Retinal pigment epithelial cell (primary cell): ENCODE measurements at regions not wholly inside any gene's neighbourhood (a gene's known extent, or its start where the extent isn't known, plus 50 kb on each side); places are given as distances from the start of the nearest gene placed in this dataset.

Experiments
- DNase-seq: peaks from one replicate; pipeline ENCODE4 v3.0.0-alpha.2; 2010; ENCODE audit warnings: low read depth
- H3K4me3 ChIP-seq: 2 replicates; pipeline ENCODE4 v1.5.1; 2011; ENCODE audit warnings: mild to moderate bottlenecking, low read length, control low read depth, moderate library complexity
- TF ChIP-seq, protein P1 (sequence below): conservative IDR thresholded peaks from 2 replicates; pipeline ENCODE4 v1.5.1; 2011; ENCODE audit warnings: low read depth, low read length, control low read depth, inconsistent platforms

DNA sequence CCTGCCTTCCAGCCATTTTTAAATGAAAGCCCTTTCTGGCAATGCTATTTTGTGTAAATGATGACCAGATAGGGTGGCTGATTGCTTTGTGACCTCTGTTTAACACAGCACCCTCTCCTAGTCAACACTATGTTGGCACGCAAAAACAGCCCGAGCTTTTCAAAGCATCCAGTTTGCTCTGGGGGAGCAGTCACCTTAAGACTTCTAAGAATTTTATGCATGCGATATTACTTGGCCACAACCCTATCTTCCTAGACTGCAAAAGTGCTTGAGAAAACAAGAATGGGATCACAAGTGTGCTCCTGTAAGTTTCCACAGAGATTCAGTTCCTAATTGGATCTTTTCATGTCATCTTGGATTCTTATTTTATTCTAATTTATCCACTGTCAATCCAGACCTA lies 294.1 kb downstream of the ATPSCKMT start:
- peak; percentile 86 for DNase-seq
- no peak overlapping the region for H3K4me3 ChIP-seq
- TF ChIP-seq, protein P1, sequence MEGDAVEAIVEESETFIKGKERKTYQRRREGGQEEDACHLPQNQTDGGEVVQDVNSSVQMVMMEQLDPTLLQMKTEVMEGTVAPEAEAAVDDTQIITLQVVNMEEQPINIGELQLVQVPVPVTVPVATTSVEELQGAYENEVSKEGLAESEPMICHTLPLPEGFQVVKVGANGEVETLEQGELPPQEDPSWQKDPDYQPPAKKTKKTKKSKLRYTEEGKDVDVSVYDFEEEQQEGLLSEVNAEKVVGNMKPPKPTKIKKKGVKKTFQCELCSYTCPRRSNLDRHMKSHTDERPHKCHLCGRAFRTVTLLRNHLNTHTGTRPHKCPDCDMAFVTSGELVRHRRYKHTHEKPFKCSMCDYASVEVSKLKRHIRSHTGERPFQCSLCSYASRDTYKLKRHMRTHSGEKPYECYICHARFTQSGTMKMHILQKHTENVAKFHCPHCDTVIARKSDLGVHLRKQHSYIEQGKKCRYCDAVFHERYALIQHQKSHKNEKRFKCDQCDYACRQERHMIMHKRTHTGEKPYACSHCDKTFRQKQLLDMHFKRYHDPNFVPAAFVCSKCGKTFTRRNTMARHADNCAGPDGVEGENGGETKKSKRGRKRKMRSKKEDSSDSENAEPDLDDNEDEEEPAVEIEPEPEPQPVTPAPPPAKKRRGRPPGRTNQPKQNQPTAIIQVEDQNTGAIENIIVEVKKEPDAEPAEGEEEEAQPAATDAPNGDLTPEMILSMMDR, result no peak

DNA sequence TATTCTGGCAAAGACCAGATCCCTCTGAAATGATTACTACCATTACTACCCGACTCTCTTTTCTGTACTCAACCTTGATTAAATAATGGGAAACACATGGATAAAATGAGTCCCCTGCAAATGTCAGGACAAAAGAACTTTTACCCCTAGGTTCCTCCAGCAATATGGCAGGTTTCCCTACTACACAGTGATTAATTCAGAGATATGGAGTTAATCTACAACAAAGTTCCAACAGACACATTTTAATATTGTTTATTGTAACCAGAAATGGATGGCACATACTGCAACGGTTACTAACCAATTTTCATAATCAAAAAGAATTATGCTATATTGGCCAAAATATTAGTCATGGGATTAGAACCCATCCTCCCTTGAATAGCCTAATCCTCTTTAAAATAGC lies 294.8 kb downstream of the ATPSCKMT start:
- DNase-seq, result peak; percentile 73
- TF ChIP-seq, protein P1, result no peak

DNA sequence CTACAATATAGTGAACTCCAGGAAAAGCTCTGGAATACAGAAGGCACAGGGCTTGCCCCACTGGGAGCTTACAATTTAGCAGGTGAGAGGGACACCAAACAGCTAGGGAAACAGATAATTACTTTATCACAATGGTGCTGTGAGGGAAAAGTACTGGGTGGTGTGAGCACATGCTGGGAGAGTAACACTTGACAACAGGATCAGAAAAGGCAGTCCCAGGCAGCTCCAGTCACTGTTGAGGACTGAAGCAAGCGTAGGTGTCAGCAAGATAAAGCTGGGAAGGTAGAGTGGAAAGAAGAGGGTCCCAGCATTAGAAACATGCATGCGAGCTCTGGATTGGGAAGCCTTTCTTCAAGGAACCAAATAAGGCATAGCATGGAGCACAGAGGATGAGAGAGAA lies 296.0 kb downstream of the ATPSCKMT start:
- TF ChIP-seq, protein P1, result no peak
- no peak overlapping the region for H3K4me3 ChIP-seq
- no peak for DNase-seq

More for the DNA sequence above, 294.8 kb downstream of the ATPSCKMT start:
- no peak overlapping the region for H3K4me3 ChIP-seq

DNA sequence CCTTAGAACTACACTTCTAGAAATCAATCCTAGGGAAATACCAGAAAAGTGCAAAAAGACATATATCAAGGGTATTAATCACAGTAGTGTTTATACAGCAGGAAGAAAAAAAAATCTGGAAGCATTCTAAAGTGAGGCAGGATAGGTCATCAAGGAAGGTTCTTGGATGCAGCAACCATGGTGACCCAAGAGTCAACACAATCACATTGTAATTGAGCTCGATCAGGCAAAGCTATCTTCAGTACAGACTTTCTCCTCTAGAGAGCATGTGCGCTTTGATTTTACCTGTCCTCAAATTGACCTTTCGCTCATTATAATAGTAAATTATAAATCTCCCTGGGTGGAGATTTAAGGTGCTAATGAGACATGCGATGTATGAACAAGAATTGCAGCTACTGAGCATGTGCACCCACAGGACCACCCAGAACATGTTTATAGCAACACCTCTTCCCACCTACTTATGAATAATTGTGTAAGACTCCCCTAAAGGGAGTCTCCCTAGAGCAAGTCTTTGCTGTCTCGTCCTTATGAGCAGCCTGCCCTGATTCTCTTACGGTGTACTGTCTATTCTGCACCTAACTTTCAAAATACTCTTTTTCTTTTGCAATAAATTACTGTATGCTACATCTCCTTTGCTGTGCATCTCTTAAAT lies 297.7 kb downstream of the ATPSCKMT start:
- TF ChIP-seq, protein P1, result no peak
- H3K4me3 ChIP-seq, result no peak overlapping the region
- DNase-seq, result no peak

DNA sequence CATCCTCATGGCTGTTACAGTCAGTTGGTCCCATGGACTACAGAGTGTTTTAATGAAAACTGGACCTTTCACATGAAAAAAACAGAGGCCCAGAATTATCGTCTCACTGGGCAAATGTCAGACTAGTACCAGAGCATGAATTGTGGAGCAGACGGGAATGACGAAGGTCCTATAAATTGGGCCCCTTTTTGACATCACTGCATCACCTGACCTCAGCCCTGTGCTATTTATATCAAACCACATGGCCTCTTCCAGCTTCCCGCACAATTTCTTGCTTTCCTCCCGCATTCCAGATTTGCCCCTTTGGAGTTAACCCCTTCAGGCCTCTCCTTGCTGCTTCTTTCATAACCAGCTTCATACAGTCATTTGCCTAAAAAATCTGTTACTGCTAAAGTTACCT lies 301.7 kb downstream of the ATPSCKMT start:
- peak; percentile 36 for DNase-seq
- no peak overlapping the region for H3K4me3 ChIP-seq
- TF ChIP-seq, protein P1, result no peak

DNA sequence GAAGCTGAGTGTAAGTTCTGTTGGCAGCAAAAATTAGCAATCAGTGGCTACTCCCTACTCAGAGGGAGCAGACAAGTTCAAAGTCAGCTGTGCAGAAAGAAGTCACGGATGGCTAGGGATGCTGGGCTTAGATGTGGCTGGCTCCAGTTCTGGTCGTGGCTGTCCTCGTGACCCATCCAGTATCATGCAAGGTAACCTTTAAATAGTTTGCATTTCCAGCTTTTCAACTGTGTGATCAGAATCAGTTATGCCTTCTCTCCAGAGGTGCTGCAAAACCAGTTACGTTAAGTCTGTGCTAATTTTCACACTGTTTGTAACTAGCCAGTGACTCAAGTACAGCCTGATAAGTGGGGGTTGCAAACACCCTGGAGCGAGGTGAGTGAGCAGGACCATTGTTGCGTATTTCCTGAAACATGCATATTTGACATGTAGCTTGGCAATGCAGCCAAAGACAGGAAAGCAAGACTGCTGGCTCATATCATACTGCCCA lies 302.4 kb downstream of the ATPSCKMT start:
- TF ChIP-seq, protein P1, result no peak
- H3K4me3 ChIP-seq, result no peak overlapping the region
- no peak for DNase-seq

DNA sequence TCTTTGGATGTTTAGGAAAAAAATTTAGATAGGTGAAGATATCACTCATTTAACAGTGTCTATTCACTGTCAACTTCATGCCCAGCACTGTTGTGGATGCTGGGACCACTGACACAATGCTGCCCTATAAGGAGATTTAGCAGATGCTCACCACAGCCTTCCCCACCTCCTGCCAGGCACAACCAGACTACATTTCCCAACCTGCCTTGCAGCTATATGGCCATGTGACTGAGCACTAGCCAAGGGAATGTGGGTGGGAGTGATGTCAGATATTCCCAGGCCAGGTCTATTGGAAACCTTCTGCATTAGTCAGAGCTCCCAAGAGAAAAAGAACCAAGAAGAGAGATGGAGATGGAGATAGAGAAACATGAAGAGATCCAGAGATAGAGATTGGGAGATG lies 302.6 kb upstream of the TAS2R1 start:
- DNase-seq, result no peak
- no peak overlapping the region for H3K4me3 ChIP-seq
- TF ChIP-seq, protein P1, result no peak
